Inflammatory macrophage treated with lipopolysaccharide for 4 hours (primary cell): ENCODE measurements at regions not wholly inside any gene's neighbourhood (a gene's known extent, or its start where the extent isn't known, plus 50 kb on each side); places are given as distances from the start of the nearest gene placed in this dataset.
"Not testable (repeated sequence)": the region's sequence is repeated elsewhere in the genome, so short reads cannot be mapped to it uniquely, and the experiment has no call there.

Experiments used
- DNase-seq: peaks from one replicate; pipeline ENCODE4 v3.0.0-alpha.2; 2020

GRCh38 chr4:187000281-187000680 lies 276.6 kb upstream of the FAT1 start:
- no peak for DNase-seq

- not testable (repeated sequence) for DNase-seq
Observed at GRCh38 chr4:187002133-187002532, 278.5 kb upstream of the FAT1 start.

- DNase-seq, result no peak
Observed at GRCh38 chr4:187004628-187005027, 281.0 kb upstream of the FAT1 start.

GRCh38 chr4:187006189-187006618 lies 282.5 kb upstream of the FAT1 start:
- no peak for DNase-seq

GRCh38 chr4:187010052-187010451 lies 286.4 kb upstream of the FAT1 start:
- no peak for DNase-seq

GRCh38 chr4:187016101-187016500 lies 292.4 kb upstream of the FAT1 start:
- DNase-seq, result no peak

GRCh38 chr4:187017147-187017546 lies 293.5 kb upstream of the FAT1 start:
- DNase-seq, result no peak

- no peak for DNase-seq
Observed at GRCh38 chr4:187019896-187020295, 296.2 kb upstream of the FAT1 start.

GRCh38 chr4:187020676-187021075 lies 297.0 kb upstream of the FAT1 start:
- DNase-seq, result no peak

- no peak for DNase-seq
Observed at GRCh38 chr4:187021436-187022205, 298.0 kb upstream of the FAT1 start.

GRCh38 chr4:187027272-187027671 lies 303.6 kb upstream of the FAT1 start:
- no peak for DNase-seq

- DNase-seq, result no peak
Observed at GRCh38 chr4:187042251-187042650, 318.6 kb upstream of the FAT1 start.

GRCh38 chr4:187046471-187046870 lies 322.8 kb upstream of the FAT1 start:
- DNase-seq, result no peak

GRCh38 chr4:187059021-187059420 lies 335.4 kb upstream of the FAT1 start:
- no peak for DNase-seq

GRCh38 chr4:187059895-187060294 lies 336.2 kb upstream of the FAT1 start:
- DNase-seq, result no peak

GRCh38 chr4:187060551-187060950 lies 336.9 kb upstream of the FAT1 start:
- DNase-seq, result no peak

GRCh38 chr4:187063251-187063650 lies 339.6 kb upstream of the FAT1 start:
- no peak for DNase-seq

GRCh38 chr4:187064033-187064432 lies 340.4 kb upstream of the FAT1 start:
- no peak for DNase-seq

- DNase-seq, result no peak
Observed at GRCh38 chr4:187065396-187065795, 341.7 kb upstream of the FAT1 start.

GRCh38 chr4:187065806-187066205 lies 342.1 kb upstream of the FAT1 start:
- no peak for DNase-seq

- no peak for DNase-seq
Observed at GRCh38 chr4:187069398-187069797, 345.7 kb upstream of the FAT1 start.

GRCh38 chr4:187070158-187070557 lies 346.5 kb upstream of the FAT1 start:
- no peak for DNase-seq

- DNase-seq, result no peak
Observed at GRCh38 chr4:187070740-187071139, 347.1 kb upstream of the FAT1 start.

GRCh38 chr4:187071946-187072600 lies 348.4 kb upstream of the FAT1 start:
- DNase-seq, result no peak

GRCh38 chr4:187073820-187074219 lies 350.2 kb upstream of the FAT1 start:
- DNase-seq, result no peak
